HepG2 (cell line): ENCODE measurements at regions not wholly inside any gene's neighbourhood (a gene's known extent, or its start where the extent isn't known, plus 50 kb on each side); places are given as distances from the start of the nearest gene placed in this dataset.

ENCODE experiments used
- ATAC-seq: fragments of 200-7000 bp; cut with Tn5 transposase; 3 replicates; pipeline ENCODE4 v1.9.1; 2020; ENCODE audit warnings: mild to moderate bottlenecking, moderate library complexity
- BruUV-seq: library from RNA; stranded (reverse); fragments of 400-500 nt; replicated peaks from 2 replicates; lab custom pipeline; 2021; lab: Mats Ljungman, UMichigan
- CTCF ChIA-PET: fragments of 300-600 bp; formaldehyde crosslinking; extraction: SDS; loops from one replicate; lab custom pipeline; 2021; ENCODE audit warnings: low total read pairs, inconsistent platforms, low intra/inter-chr PET ratio; lab: Yijun Ruan, JAX
- POLR2A ChIA-PET: fragments of 350-600 bp; sonication (Branson Sonifier 250); formaldehyde crosslinking; loops from one replicate; lab custom pipeline; 2020; ENCODE audit warnings: antibody characterized with exemption, inconsistent platforms; lab: Yijun Ruan, JAX
- DNase-seq: peaks from one replicate; pipeline ENCODE4 v3.0.0-alpha.2; 2015; ENCODE audit warnings: low spot score
- FAIRE-seq: peaks from 3 replicates; lab custom pipeline; 2011; peaks lifted over from hg19 to GRCh38; lab: Jason Lieb, UNC
- H2AFZ ChIP-seq: one replicate; pipeline ENCODE4 v1.6.1; 2011; ENCODE audit warnings: low read length, inconsistent platforms
- H3K27ac ChIP-seq: fragments of 300-600 bp; 3 replicates; pipeline ENCODE4 v1.8.0; 2011; ENCODE audit warnings: mixed run types, mild to moderate bottlenecking, mixed read lengths, low read length, inconsistent platforms; ENCODE audit not compliant: insufficient read depth; ENCODE audit errors: extremely low read length
- H3K27me3 ChIP-seq, 2 experiments: fragments of 200-600 bp in 1 of 2; 2 replicates in 1 of 2; 3 replicates in 1 of 2; pipeline versions ENCODE4 v1.6.0 to v1.8.0; 2011; ENCODE audit warnings: low read length in 2 of 2, mild to moderate bottlenecking in 2 of 2, moderate library complexity in 2 of 2, inconsistent platforms in 1 of 2; ENCODE audit not compliant: insufficient read depth in 2 of 2, control insufficient read depth in 1 of 2
- H3K36me3 ChIP-seq, 2 experiments: fragments of 200-600 bp in 1 of 2; replicated peaks in 1 of 2; 2 replicates in 1 of 2; 3 replicates in 1 of 2; pipeline versions ENCODE4 v1.5.1 to v1.8.0; 2011; ENCODE audit warnings: low read length in 2 of 2, inconsistent platforms in 1 of 2; ENCODE audit not compliant: insufficient read depth in 2 of 2, control insufficient read depth in 1 of 2
- H3K4me1 ChIP-seq: 2 replicates; pipeline ENCODE4 v1.5.1; 2012; ENCODE audit warnings: low read length, inconsistent platforms; ENCODE audit not compliant: insufficient read depth
- H3K4me2 ChIP-seq: 2 replicates; pipeline ENCODE4 v1.6.0; 2011; ENCODE audit warnings: low read depth, low read length, inconsistent platforms
- H3K4me3 ChIP-seq, 3 experiments: fragments of 200-600 bp in 1 of 3; sonication (generic), shearing (Covaris generic) in 1 of 3; replicated peaks in 1 of 3; 2 replicates each; pipeline ENCODE4 v1.5.1; 2011 to 2016; ENCODE audit warnings: low read length in 3 of 3, inconsistent platforms in 2 of 3, low read depth in 2 of 3, mild to moderate bottlenecking in 2 of 3, control low read depth in 1 of 3, mixed read lengths in 1 of 3; ENCODE audit not compliant: insufficient read depth in 1 of 3
- H3K79me2 ChIP-seq: one replicate; pipeline ENCODE4 v1.6.1; 2011; ENCODE audit warnings: low read length, inconsistent platforms; ENCODE audit not compliant: insufficient read depth
- H3K9ac ChIP-seq: 2 replicates; pipeline ENCODE4 v1.6.0; 2011; ENCODE audit warnings: mild to moderate bottlenecking, low read depth, low read length, inconsistent platforms; ENCODE audit not compliant: insufficient read depth
- H3K9me3 ChIP-seq: 2 replicates; pipeline ENCODE4 v1.5.1; 2012; ENCODE audit warnings: mild to moderate bottlenecking, low read length
- H4K20me1 ChIP-seq: 2 replicates; pipeline ENCODE4 v1.6.0; 2011; ENCODE audit warnings: inconsistent platforms, mild to moderate bottlenecking, low read length, moderate library complexity; ENCODE audit not compliant: insufficient read depth
- ELF4 ChIP-seq: sonication (generic); formaldehyde crosslinking; IDR thresholded peaks from 2 replicates; pipeline ENCODE4 v1.5.0; 2020; ENCODE audit warnings: missing genetic modification reagents, mild to moderate bottlenecking, moderate library complexity, borderline replicate concordance
- GZF1 ChIP-seq: sonication (generic); formaldehyde crosslinking; IDR thresholded peaks from 2 replicates; pipeline ENCODE4 v1.5.1; 2020; ENCODE audit warnings: mild to moderate bottlenecking, missing genetic modification reagents
- MEIS2 ChIP-seq: sonication (generic); formaldehyde crosslinking; IDR thresholded peaks from 2 replicates; pipeline ENCODE4 v1.9.0; 2021; ENCODE audit warnings: mild to moderate bottlenecking, missing genetic modification reagents
- NFRKB ChIP-seq: fragments of 450-650 bp; IDR thresholded peaks from 2 replicates; pipeline ENCODE4 v1.6.1; 2017
- RFX5 ChIP-seq: IDR thresholded peaks from 2 replicates; pipeline ENCODE4 v1.6.1; 2011; ENCODE audit warnings: low read depth, low read length, improper control_type of control experiment
- YY1 ChIP-seq: IDR thresholded peaks from 2 replicates; pipeline ENCODE4 v1.6.1; 2011; ENCODE audit warnings: low read length, low read depth, moderate library complexity, mild to moderate bottlenecking; ENCODE audit not compliant: insufficient read depth, insufficient replicate concordance
- ZMAT3 ChIP-seq: sonication (generic); formaldehyde crosslinking; conservative IDR thresholded peaks from 2 replicates; pipeline ENCODE4 v1.7.0; 2021; ENCODE audit warnings: missing genetic modification reagents
- ZNF234 ChIP-seq: sonication (generic); formaldehyde crosslinking; conservative IDR thresholded peaks from 2 replicates; pipeline ENCODE4 v1.5.1; 2020; ENCODE audit warnings: mild to moderate bottlenecking, missing genetic modification reagents
- ZNF329 ChIP-seq: sonication (generic); formaldehyde crosslinking; IDR thresholded peaks from 2 replicates; pipeline ENCODE4 v1.9.0; 2021; ENCODE audit warnings: low read depth, mild to moderate bottlenecking, missing genetic modification reagents
- WGBS: methylation state at CpG from one replicate; pipeline ENCODE4 v1.1.6; 2017; ENCODE audit warnings: low lambda C conversion rate; 5-methylcytosine and 5-hydroxymethylcytosine counted together
- in situ Hi-C: cut with HindIII; loops from 2 replicates; pipeline ENCODE4 v1.10.0; 2017; ENCODE audit warnings: low pct_unique_long_range_greater_than_20kb; ENCODE audit not compliant: extremely low pct_ligation_motif_present
- intact Hi-C: fragments of 100-400 bp; cut with micrococcal nuclease; formaldehyde crosslinking; loops from one replicate; pipeline ENCODE4 v1.10.0; 2022; ENCODE audit not compliant: unreplicated experiment
- TF ChIP-seq, protein P1 (sequence below): fragments of 450-650 bp; IDR thresholded peaks from 2 replicates; pipeline ENCODE4 v1.6.1; 2017
- TF ChIP-seq, protein P2 (sequence below): sonication (generic); formaldehyde crosslinking; IDR thresholded peaks from 2 replicates; pipeline ENCODE4 v1.4.0; 2020; ENCODE audit warnings: missing genetic modification reagents
- TF ChIP-seq, protein P3 (sequence below): sonication (generic); formaldehyde crosslinking; conservative IDR thresholded peaks from 2 replicates; pipeline ENCODE4 v1.4.0; 2020; ENCODE audit warnings: mild to moderate bottlenecking, missing genetic modification reagents, moderate library complexity
- TF ChIP-seq, protein P4 (sequence below): sonication (generic); formaldehyde crosslinking; IDR thresholded peaks from 2 replicates; pipeline ENCODE4 v1.4.0; 2020; ENCODE audit warnings: missing genetic modification reagents, mild to moderate bottlenecking, borderline replicate concordance

DNA sequence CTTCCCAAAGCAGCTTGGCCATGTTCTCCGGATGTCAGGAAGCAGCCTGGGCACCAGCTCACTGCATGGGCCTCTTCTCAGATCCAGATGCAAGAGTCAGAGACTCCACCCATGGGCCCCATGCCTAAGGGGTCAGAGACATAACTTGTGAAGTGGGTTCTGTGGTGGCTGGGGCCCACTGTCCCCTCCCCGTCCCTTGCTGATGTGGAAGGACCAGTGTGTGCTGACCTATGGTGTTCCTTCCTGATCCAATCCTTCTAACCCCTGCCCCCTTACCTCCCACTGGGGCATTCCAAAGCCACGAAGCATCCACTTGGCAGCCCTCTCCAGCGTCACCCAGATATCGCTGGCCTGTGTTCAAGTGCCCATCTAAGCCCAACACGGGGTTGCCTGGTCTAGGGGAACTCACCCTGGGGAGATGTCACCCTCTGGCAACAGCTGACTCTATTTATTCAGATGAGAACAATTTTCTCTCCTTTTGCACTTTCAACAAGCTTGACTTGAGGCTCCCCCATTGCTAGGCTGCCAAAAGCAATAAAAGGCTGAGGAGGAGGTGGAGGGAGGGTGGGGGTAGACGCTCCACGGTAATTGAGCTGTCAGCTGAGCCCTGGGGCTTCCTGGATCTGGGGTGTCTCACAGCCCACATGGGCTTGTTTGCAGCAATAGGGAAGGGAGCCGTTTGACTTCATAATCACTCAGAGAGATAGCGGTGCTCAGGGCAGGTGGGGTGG is 158.5 kb downstream of the ADAMTS15 start:
- Histone ChIP-seq H3K9me3 (no peaks in the 10 kb centered on the region), H3K9ac (no peak overlapping the region), H2AFZ (no peak overlapping the region), H3K4me1 (no peaks in the 10 kb centered on the region), H3K79me2 (no peaks in the 10 kb centered on the region), H4K20me1 (no peaks in the 10 kb centered on the region), H3K4me3 (no peak overlapping the region), H3K27ac (no peak overlapping the region), H3K36me3 (no peaks in the 10 kb centered on the region), H3K4me2 (no peak overlapping the region), H3K27me3 (peaks cover 0 to 12% of the 10 kb centered on the region in 2 experiments; a peak in 3 of 5 replicates)
- BruUV-seq: no TSS peak
- TF ChIP-seq ELF4 (CRISPR knock-in tag) (no peak), GZF1 (CRISPR knock-in tag) (no peak), ZNF234 (CRISPR knock-in tag) (no peak), ZNF329 (CRISPR knock-in tag) (no peak), MEIS2 (no peak), NFRKB (no peak), YY1 (no peak), ZMAT3 (CRISPR knock-in tag) (no peak), RFX5 (no peak)
- TF ChIP-seq, protein P1, sequence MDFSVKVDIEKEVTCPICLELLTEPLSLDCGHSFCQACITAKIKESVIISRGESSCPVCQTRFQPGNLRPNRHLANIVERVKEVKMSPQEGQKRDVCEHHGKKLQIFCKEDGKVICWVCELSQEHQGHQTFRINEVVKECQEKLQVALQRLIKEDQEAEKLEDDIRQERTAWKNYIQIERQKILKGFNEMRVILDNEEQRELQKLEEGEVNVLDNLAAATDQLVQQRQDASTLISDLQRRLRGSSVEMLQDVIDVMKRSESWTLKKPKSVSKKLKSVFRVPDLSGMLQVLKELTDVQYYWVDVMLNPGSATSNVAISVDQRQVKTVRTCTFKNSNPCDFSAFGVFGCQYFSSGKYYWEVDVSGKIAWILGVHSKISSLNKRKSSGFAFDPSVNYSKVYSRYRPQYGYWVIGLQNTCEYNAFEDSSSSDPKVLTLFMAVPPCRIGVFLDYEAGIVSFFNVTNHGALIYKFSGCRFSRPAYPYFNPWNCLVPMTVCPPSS: no peak
- TF ChIP-seq, protein P2, sequence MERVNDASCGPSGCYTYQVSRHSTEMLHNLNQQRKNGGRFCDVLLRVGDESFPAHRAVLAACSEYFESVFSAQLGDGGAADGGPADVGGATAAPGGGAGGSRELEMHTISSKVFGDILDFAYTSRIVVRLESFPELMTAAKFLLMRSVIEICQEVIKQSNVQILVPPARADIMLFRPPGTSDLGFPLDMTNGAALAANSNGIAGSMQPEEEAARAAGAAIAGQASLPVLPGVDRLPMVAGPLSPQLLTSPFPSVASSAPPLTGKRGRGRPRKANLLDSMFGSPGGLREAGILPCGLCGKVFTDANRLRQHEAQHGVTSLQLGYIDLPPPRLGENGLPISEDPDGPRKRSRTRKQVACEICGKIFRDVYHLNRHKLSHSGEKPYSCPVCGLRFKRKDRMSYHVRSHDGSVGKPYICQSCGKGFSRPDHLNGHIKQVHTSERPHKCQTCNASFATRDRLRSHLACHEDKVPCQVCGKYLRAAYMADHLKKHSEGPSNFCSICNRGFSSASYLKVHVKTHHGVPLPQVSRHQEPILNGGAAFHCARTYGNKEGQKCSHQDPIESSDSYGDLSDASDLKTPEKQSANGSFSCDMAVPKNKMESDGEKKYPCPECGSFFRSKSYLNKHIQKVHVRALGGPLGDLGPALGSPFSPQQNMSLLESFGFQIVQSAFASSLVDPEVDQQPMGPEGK (CRISPR knock-in tag): no peak
- TF ChIP-seq, protein P3, sequence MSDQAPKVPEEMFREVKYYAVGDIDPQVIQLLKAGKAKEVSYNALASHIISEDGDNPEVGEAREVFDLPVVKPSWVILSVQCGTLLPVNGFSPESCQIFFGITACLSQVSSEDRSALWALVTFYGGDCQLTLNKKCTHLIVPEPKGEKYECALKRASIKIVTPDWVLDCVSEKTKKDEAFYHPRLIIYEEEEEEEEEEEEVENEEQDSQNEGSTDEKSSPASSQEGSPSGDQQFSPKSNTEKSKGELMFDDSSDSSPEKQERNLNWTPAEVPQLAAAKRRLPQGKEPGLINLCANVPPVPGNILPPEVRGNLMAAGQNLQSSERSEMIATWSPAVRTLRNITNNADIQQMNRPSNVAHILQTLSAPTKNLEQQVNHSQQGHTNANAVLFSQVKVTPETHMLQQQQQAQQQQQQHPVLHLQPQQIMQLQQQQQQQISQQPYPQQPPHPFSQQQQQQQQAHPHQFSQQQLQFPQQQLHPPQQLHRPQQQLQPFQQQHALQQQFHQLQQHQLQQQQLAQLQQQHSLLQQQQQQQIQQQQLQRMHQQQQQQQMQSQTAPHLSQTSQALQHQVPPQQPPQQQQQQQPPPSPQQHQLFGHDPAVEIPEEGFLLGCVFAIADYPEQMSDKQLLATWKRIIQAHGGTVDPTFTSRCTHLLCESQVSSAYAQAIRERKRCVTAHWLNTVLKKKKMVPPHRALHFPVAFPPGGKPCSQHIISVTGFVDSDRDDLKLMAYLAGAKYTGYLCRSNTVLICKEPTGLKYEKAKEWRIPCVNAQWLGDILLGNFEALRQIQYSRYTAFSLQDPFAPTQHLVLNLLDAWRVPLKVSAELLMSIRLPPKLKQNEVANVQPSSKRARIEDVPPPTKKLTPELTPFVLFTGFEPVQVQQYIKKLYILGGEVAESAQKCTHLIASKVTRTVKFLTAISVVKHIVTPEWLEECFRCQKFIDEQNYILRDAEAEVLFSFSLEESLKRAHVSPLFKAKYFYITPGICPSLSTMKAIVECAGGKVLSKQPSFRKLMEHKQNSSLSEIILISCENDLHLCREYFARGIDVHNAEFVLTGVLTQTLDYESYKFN (CRISPR knock-in tag): no peak
- TF ChIP-seq, protein P4, sequence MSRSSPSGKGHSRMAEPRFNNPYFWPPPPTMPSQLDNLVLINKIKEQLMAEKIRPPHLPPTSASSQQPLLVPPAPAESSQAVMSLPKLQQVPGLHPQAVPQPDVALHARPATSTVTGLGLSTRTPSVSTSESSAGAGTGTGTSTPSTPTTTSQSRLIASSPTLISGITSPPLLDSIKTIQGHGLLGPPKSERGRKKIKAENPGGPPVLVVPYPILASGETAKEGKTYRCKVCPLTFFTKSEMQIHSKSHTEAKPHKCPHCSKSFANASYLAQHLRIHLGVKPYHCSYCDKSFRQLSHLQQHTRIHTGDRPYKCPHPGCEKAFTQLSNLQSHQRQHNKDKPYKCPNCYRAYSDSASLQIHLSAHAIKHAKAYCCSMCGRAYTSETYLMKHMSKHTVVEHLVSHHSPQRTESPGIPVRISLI: no peak
- FAIRE-seq (no peak), ATAC-seq (no peak), DNase-seq (no peak)
- POLR2A ChIA-PET: no interaction called here
- 10% methylated on average over 10 of the region's 10 CpGs for WGBS
- intact Hi-C loops: no loop called here
- in situ Hi-C loops: no loop called here
- CTCF ChIA-PET: no interaction called here
